GM12892 (cell line): ENCODE measurements at regions not wholly inside any gene's neighbourhood (a gene's known extent, or its start where the extent isn't known, plus 50 kb on each side); places are given as distances from the start of the nearest gene placed in this dataset.

Source experiments
- POLR2A ChIP-seq: IDR thresholded peaks from 2 replicates; pipeline ENCODE4 v1.6.1; 2011; ENCODE audit warnings: low read depth, low read length, control low read depth
- POLR2AphosphoS5 ChIP-seq: IDR thresholded peaks from 2 replicates; pipeline ENCODE4 v1.6.1; 2011; ENCODE audit warnings: low read depth, low read length, control low read depth

GRCh38 chr7:24402655-24403054 is 118.7 kb downstream of the NPY start:
- TF ChIP-seq POLR2A (no peak), POLR2AphosphoS5 (no peak)
